8988T (cell line): ENCODE measurements at regions not wholly inside any gene's neighbourhood (a gene's known extent, or its start where the extent isn't known, plus 50 kb on each side); places are given as distances from the start of the nearest gene placed in this dataset.

ENCODE experiments used
- DNase-seq: peaks from one replicate; pipeline ENCODE4 v3.0.0; 2011

DNA sequence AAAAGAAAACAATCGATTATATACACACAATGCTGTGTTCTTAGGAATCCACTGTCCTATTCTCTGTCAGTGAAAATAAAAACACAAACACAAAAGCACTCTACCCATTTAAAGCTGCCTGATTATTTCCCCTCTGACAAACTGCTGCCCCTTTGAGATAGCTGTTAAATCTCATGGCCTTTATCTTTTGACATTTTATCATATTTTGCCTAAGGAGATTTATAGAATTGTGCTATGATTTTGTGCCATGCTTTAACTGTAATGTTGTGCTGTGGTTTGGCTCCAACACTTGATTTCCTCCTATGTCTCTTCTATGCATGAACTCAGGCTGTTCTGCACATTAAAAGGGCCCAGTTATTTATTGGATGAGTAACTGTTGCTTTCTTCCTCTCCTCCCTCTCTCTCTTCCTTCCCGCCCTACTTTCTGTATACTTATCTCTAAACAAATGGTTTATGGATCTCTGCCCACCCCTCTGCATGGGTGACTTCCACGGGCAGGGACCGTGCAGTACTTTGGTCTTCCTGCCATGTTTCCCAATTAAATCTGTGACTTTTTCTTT lies 1096.6 kb downstream of the TSN start:
- DNase-seq, result no peak

DNA sequence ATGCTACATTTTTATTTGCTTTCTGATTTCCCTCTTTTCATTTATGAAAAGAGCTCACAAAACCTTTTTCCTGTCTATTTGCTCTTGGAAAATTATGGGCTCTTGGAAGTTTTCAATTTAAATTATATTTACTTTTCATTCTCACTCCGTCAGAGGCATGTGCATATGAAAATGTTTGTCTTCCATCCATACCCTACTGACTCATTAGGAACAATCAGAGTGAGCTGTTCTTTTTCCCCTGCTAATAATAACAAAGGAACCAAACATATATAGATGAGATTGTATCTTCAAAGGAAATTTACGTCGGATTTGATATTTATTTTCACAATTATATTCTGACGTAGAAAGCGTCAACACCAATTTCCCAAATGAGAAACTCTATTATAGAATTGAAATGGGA lies 1101.2 kb downstream of the TSN start:
- DNase-seq, result no peak

DNA sequence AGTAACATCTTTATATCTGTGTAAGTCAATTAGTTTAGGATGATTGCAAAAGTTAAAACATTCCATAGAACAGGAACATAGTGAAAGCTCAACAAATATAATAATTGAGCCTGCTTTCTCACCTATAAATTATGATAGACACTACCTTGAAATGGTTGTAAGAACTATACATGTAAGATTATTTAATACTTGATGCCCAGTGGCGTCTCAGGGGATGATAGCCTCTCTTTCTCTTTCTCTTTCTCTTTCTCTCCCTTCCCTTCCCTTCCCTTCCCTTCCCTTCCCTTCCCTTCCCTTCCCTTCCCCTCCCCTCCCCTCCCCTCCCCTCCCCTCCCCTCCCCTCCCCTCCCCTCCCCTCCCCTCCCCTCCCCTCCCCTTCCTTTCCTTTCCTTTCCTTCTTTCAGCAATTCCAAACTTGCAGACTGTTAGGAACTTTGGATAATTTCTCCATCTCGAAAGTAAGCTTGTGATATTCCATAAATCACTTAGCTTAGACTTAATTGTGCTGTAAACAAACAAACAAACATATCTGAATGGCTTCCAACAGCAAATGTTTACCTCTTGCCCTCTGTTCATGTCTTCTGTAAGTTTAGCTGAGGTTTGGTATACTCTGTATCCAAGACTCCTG lies 1102.7 kb downstream of the TSN start:
- DNase-seq, result no peak

DNA sequence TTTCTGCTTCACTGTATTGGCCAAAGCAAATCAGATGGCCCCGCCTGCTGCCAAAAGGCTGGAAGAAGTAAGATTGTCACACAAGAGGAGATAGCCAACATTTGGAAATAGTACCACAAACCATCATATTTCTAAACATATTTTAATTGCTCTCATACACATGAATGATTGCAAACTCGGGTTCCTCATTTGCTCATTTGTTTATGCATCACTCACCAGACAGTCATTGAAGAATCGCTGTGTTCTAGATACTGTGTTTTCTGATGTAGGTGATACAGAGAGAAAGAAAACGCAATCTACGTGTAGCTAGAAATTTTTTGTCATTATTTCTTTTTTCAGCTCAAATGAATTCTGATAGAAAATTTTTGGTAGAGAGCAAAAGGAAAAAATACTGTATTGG lies 1103.4 kb downstream of the TSN start:
- DNase-seq, result no peak

DNA sequence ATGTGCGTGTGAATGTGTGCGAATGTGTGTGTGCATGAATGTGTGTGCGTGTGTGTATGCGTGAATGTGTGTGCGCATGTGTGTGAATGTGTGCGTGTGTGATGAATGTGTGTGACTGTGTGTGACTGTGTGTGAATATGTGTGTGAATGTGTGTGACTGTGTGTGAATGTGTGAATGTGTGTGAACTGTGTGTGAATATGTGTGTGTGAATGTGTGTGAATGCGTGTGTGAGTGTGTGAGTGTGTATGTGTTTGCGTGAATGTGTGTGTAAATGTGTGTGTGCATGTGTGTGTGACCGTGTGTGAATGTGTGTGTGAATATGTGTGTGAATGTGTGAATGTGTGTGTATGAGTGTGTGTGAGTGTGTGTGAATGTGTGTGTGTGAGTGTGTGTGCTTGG lies 1103.8 kb downstream of the TSN start:
- DNase-seq, result no peak

DNA sequence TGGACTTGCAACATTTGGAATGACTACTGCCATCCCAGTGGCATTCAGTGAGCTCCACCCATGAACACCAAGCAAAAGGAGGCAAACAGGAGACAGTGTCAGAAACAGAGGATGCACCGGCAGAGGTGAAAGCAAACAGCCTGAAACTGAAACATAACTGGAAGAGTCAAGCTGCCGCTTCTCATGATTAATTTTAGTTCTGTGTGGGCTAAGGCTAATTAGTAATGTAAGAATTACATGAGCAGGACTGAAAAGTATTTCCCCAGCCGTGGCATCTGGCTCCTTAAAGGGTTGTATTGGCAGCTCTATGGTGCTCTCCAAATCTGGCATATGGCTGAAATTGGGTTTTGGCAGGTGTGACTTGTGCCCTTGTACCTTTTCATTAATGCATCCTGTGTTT lies 1108.1 kb downstream of the TSN start:
- no peak for DNase-seq

DNA sequence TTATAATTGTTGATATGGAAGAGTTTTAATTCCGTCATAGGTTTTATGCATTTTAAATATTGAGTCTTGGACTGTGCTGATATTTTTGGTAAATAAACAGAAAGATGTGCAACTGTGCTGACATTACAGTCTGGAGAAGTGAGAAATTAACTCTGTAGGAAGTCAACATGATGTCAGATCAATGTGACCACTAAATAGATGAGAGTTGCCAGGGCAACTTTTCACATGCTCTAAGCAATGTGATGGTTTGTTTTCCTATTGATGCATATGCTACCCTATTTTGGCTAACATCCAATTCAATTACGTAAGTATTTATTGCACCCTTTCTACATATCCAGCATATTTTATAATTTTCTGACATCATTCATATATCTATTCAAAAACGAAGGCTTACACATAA lies 1109.3 kb downstream of the TSN start:
- no peak for DNase-seq

DNA sequence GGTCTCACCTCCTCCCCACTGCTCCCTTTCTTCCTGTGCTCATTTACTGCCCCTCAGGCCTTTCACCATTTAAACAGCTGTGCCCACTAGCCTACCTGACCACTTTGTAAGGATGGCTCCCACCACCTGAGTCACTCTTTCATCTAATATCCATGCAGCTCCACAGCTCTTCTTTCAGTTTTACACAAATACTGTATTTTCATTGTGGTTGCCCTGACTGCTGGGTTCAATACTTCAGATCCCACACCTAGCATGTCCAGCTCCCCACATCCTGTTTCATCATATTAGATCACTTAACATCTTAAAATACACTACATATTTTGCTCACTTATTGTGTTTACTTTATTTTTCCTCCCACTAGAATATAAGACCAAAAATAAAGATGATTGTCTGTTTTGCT lies 1110.6 kb downstream of the TSN start:
- no peak for DNase-seq

DNA sequence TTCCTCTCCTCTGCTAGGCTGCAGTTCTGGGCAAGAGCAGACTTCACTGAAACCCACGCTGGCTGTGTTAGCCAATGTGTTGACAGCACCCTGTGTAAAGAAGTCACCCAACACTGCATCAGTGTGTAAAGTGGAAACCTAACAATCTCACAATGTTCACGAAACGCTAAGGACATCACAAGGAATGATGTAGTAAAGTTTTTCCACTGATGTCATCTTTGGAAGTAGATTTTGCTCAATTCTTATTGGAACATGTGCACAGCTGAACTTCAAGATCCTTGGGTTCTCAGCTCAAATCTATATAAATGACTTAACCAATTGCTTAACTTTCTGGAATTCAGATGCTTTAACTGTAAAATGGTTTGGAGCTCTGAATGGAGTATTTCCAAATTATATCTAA lies 1112.5 kb downstream of the TSN start:
- DNase-seq, result no peak

DNA sequence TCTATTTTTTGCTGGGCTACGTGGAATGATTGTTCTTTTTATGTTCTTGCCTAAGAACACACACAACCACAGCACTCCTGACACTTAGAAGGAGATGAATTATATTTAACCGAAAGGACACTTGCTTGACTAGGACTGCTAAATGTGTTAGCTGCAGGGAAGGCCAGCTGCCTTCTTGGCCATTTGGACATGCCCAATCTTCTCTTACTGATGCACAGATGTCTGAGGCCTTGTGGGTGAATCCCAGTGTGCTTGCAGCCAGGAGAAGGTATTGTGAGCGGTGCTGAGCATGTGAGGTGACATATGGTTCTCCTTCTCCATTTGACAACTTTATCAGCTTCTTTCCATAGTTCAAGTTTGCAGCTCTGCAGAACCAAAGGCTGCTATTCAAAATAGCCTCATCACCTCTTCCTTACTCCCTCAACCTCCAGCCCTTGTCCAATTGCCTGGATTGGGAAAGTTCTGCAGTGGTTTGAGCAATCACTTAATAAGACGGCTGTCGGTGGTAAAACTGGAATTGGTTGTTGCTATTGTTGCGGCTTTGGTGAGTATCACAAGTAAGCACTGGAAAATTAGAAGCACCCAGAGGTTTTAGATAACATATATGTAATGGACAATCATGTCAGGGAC lies 1113.3 kb downstream of the TSN start:
- no peak for DNase-seq

DNA sequence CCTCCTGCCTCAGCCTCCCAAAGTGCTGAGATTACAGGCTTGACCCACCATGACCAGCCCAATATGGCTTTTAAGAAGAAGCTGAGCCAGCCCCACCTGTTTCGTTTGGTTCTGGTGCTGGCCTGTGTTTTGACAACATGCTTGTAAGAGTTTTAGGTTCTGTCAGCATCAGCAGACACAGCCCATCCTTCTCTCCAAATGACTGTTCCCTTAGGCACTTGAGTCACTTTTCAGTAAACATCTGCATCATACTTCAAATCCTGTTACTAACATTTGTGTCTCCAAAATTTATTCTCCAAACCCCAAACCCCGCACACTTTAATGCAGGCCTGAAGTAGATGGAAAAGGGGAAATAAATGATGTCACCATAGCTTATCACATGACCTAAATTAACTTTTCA lies 1118.5 kb downstream of the TSN start:
- no peak for DNase-seq

DNA sequence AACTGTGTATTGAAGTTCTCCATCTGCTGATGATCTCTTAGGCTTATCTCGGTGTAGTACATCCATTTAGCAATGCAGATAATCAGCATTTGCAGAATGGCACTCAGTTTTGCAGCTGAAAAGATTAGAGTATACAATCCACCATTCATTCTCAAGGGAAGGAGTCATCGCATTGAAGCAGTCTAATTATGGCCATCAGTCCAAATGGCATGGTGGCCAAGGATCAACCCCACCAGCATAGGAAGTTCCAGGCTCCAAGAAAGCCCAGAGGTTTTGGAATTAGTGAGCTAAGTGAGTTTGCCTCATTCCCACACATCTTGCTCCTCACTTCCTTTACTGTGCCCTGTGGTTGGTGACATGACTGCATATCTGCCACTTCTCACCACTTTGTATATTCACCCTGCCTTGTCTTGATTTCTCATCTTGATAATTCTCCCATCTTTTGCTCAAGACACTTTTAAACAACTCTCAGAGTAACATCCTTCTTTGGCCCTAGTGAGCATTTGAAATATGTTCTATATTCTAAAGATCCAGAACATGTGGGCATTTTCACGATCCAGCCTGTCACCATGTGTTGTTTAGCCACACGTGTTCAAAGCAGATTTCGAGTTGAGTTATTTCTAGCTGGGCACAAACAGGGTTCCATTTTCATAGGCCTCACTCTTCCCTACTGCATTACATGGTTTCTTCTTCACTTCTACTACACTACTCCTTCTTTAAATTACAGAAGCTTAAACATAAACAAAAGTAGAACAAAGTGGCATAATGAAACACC lies 1119.8 kb downstream of the TSN start:
- no peak for DNase-seq

DNA sequence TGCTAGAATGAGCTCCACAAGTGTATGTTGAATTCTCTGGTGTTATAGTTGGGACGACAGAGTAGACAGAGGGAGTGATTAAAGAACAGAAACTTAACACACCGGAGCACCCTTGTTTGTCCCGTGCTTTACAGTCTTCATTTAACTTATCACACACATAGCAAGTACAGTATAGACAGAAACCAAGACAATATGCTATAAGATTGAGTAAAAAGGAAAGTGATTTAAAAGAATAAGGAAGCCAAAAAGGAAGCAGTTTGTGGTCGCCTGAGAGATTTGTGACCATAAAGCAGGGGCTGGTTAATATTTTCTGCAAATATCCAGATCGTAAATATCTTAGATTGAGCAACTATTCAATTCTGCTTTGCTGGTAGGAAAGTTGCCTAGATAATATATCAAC lies 1128.4 kb downstream of the TSN start:
- DNase-seq, result no peak

DNA sequence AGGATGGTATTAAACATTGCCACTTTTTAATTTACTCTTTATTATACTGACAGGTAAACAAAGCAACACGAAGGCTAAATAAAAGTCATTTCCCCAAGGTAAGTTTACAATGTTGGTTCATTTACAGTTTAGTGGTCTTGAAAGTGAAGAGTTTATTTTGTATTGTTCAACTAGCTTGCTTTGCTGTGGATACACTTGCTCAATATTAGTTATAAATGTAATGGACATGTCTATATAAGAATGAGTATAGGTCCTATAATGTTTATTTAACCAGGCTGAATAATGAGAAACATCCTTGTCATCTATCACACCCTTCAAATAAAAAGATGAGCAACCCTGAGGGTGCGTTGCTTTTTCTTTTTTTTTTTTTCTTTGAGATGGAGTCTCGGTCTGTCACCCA lies 1129.4 kb downstream of the TSN start:
- no peak for DNase-seq

DNA sequence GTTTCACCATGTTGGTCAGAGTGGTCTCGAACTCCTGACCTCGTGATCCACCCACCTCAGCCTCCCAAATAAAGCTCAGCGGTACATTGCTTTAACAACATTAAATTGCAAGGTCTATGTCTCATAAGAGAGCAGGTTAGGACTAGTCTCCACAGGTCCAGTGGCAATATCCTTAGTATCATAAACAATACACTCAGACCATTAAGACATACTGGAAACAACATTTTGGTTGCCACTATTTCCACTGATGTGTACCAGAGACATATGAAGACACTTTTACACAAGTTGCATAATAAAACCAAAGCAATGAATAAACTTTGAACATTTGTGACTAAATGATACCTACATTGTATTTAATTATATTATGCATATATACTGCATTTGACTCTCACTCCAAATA lies 1130.0 kb downstream of the TSN start:
- DNase-seq, result no peak

DNA sequence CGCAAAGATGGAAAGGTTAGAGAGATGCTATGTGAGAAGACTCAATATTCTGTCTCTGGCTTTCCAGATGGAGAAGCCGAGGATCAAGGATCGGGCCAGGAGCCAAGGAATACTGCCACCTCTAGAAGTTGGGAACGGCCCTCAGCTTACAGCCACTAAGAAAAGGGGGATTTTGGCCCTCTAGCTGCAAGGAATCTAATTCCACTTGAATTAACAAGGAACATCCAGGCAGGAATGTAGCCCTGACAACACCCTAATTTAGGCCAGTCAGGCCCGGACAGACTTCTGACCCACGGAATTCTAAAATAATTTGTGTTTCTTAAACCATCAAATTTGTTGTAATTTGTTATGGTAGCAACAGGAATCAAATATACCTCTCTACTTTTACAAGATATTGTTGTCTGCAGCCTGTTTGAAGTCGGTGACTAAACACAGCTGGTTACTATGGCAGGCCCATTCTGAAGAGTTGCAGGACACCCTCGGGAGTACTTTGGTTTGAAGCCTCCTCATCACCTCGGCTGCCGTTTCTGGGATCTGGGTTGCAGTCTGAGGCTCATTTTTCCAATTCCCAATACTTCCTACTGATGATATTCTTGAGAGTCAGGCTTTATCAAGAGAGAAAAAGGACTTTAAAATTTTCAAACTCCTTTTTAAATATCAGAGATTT lies 1131.2 kb downstream of the TSN start:
- no peak for DNase-seq

DNA sequence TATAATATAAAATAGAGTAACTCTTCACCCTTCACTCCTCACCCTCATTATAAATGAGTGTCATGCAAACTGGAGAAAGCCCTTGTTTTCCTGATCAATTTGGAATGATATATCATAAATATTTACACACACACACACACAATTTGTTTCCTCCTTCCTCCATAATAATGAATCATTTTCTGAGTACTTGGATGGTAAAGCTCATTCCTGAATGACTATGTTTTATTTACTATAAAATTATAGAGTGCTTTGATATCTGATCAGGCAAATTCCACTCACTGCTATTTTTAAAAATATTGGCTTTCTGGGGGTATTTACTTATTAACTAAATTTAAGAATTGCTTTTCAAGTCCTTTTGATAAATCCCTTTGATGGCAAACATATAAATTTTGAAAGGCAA lies 1125.5 kb upstream of the CNTNAP5 start:
- DNase-seq, result no peak

DNA sequence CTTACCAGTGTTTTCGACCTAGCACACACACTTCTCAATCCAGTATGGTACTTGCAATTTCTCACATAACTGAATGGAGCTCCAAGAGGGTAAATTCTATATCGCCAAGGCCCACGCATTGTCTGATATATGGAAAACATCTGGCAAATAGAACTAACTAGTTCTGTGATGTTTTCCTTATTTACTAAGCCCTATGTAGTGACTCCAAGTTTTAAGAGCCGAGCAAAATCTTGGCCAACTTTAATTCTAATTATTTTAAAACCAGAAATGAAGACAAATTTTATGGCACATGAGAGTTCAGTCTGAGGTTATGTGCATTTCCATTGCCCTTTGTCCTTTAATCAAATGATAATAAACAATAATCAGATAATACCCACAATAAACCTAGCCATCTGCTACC lies 1119.7 kb upstream of the CNTNAP5 start:
- no peak for DNase-seq

DNA sequence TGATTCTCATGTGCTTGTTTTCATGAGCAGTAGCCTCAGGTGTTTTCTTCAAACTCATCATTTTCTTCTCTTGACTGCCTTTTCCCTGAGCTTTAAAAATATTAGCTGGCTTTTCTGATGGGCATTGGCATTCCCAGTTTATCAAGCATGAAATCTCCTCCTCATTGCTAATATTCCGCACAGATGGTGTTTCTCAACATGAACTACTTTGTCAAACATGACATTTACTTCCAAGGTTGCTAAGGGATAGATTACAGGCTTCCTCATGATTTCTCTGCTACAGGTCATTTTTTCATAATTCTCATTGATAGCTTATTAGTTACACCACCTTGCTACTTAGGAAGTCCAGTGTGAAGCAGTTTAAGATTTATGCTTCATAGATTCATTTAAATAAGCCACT lies 1116.9 kb upstream of the CNTNAP5 start:
- DNase-seq, result no peak

DNA sequence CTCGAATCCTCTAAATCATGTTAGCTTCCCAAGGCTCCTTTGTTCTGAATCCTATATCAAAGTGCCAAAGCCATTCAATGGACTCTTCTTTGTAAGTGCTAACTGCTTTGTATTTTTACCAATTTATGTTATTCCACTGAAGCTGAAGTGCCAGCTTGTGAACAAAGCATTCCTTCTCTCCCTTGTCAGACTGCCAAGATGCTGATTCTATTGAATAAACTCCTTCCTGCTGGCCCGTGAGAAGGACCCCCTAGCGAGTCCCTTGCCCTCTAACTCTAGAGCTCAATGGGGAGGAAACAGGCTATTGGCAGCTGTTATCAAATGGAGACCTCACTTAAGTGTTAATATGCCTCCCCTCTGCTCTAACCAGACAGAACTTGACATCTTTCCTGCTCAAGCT lies 1097.9 kb upstream of the CNTNAP5 start:
- DNase-seq, result no peak

DNA sequence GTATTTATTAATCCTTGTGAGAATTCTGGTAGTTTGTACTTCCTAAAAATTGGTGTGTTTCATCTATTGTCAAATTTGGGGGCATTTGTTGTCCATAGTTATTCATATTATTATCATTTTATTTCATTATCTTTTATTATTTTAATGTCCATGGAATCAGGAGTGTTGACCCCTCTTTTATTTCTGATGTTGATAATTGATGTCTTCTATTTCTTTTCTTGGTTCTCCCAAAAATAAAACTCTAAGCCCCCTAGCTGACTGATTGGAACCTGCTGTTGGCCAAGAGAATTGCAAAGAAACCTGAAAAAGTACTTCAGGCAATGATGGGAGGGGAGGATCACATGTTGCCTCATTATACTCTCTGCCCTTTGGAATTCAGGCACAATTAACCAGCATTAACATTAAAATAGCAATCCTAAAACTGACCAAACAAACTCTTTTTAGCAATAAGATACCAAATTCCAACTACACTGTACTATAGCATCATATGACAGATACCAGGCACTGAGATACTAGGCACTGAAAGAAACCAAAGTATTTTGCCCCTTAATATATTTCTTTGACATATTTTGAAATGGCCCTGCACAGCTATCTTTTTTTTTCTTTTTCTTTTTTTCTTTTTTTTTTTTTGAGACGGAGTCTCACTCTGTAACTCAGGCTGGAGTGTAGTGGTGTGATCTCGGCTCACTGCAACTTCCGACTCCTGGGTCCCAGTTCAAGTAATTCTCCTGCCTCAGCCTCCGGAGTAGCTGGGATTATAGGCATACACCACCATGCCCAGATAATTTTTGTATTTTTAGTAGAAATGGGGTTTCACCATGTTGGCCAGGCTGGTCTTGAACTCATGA lies 1097.2 kb upstream of the CNTNAP5 start:
- DNase-seq, result no peak

DNA sequence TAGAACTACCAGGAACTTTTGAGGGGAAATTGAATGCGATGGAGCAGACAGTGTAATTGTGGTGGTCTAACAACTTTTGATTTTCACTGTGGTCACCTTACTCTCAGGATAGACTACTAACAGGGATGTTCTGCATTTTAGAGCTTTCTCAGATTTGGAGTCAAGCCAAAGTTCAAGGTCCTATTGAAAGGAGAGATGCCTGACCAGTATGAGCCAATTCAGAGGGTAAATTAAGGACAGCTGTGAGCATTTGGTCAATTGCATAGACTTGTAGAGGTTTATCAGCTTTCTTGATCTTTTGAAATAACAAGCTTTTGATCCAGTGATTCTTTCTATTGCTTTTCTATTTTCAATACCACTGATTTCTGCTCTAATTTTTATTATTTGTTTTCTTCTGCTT lies 1095.7 kb upstream of the CNTNAP5 start:
- no peak for DNase-seq

DNA sequence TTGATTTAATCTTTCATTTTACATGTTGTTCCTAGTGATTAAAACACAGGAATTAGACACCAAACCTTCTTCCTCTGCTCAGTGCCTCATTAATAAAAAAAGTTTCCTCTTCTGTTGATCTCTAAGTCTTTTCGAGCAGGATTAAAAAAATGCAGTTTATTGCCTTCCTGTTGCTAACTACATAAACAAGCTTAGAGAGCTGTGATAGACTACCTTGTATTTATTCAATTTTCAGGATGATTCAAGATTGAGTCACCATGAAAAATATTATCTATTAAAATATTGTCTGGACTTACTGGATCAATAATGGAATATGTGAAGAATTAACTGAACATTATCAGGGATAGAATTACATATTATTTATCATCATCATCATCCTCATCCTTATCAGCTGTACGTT lies 1089.6 kb upstream of the CNTNAP5 start:
- DNase-seq, result no peak
